Karpas-422 (cell line): ENCODE measurements at regions not wholly inside any gene's neighbourhood (a gene's known extent, or its start where the extent isn't known, plus 50 kb on each side); places are given as distances from the start of the nearest gene placed in this dataset.
"Not testable (repeated sequence)": the region's sequence is repeated elsewhere in the genome, so short reads cannot be mapped to it uniquely, and the experiment has no call there.

Source experiments
- DNase-seq: peaks from one replicate; pipeline ENCODE4 v3.0.0-alpha.2; 2015
- H2AFZ ChIP-seq: fragments of 200-600 bp; sonication (generic); 2 replicates; pipeline ENCODE4 v1.6.1; 2014; ENCODE audit warnings: antibody characterized with exemption, low read length, mixed read lengths
- H3K27ac ChIP-seq: fragments of 200-600 bp; sonication (generic); 2 replicates; pipeline ENCODE4 v1.5.1; 2014; ENCODE audit warnings: mild to moderate bottlenecking, low read length, moderate library complexity
- H3K27me3 ChIP-seq: fragments of 200-600 bp; sonication (generic); 2 replicates; pipeline ENCODE4 v1.6.1; 2014; ENCODE audit warnings: low read length, mixed read lengths
- H3K36me3 ChIP-seq: fragments of 200-600 bp; sonication (generic); 2 replicates; pipeline ENCODE4 v1.6.1; 2014; ENCODE audit warnings: low read length, mixed read lengths; ENCODE audit not compliant: insufficient read depth
- H3K4me1 ChIP-seq: fragments of 200-600 bp; sonication (generic); 2 replicates; pipeline ENCODE4 v1.6.1; 2014; ENCODE audit warnings: mild to moderate bottlenecking, low read length, mixed read lengths
- H3K4me2 ChIP-seq: fragments of 200-600 bp; sonication (generic); 2 replicates; pipeline ENCODE4 v1.6.1; 2014; ENCODE audit warnings: low read length, low read depth, mild to moderate bottlenecking; ENCODE audit not compliant: poor library complexity, severe bottlenecking
- H3K4me3 ChIP-seq: fragments of 200-600 bp; sonication (generic); 2 replicates; pipeline ENCODE4 v1.5.1; 2014; ENCODE audit warnings: mild to moderate bottlenecking, antibody characterized with exemption, low read length, mixed read lengths
- H3K79me2 ChIP-seq: fragments of 200-600 bp; sonication (generic); 2 replicates; pipeline ENCODE4 v1.6.1; 2014; ENCODE audit warnings: mild to moderate bottlenecking, low read length, mixed read lengths
- H3K9ac ChIP-seq: fragments of 200-600 bp; sonication (generic); 2 replicates; pipeline ENCODE4 v1.6.0; 2014; ENCODE audit warnings: low read length
- H3K9me2 ChIP-seq: fragments of 200-600 bp; sonication (generic), shearing (Covaris generic); replicated peaks from 2 replicates; pipeline ENCODE4 v1.6.0; 2014; ENCODE audit warnings: mild to moderate bottlenecking, low read length, moderate library complexity; ENCODE audit not compliant: insufficient read depth
- H3K9me3 ChIP-seq: fragments of 300-700, 200-600 bp; sonication (generic); 2 replicates; pipeline ENCODE4 v1.6.1; 2014; ENCODE audit warnings: low read length, mixed read lengths
- H4K20me1 ChIP-seq: fragments of 200-600 bp; sonication (generic); 2 replicates; pipeline ENCODE4 v1.6.1; 2014; ENCODE audit warnings: mild to moderate bottlenecking, antibody characterized with exemption, low read length, low read depth; ENCODE audit not compliant: insufficient read depth

DNA sequence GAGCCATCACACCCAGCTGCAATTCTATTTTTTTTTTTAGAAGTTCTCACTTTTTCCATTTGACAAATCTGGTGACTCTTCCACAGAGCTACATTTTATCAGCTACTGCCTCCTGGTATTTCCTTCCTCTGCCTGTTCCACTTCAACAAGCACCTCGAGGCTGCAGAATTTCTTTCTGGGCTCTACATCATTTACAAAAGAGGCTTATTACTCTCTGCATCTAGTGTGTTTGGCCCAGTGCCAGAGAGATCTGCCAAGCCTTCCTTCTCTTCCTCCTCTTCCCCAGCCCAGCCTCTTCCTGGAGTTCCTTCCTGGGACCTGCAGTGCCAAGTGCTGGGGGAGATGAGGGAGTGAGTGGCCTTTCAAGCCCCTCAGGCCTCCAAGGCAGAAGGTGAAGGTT is 119.6 kb upstream of the ITGA6 start:
- H3K4me1 ChIP-seq = no peaks in the 10 kb centered on the region
- H3K9me3 ChIP-seq = no peaks in the 10 kb centered on the region
- H3K36me3 ChIP-seq = no peaks in the 10 kb centered on the region
- H4K20me1 ChIP-seq = no peaks in the 10 kb centered on the region
- H3K4me2 ChIP-seq = no peak overlapping the region
- no peak overlapping the region for H3K27ac ChIP-seq
- H3K27me3 ChIP-seq = no peaks in the 10 kb centered on the region
- H3K4me3 ChIP-seq = no peak overlapping the region
- DNase-seq = no peak
- no peak overlapping the region for H3K9ac ChIP-seq
- H3K9me2 ChIP-seq = no peaks in the 10 kb centered on the region
- H2AFZ ChIP-seq = no peak overlapping the region
- no peaks in the 10 kb centered on the region for H3K79me2 ChIP-seq

DNA sequence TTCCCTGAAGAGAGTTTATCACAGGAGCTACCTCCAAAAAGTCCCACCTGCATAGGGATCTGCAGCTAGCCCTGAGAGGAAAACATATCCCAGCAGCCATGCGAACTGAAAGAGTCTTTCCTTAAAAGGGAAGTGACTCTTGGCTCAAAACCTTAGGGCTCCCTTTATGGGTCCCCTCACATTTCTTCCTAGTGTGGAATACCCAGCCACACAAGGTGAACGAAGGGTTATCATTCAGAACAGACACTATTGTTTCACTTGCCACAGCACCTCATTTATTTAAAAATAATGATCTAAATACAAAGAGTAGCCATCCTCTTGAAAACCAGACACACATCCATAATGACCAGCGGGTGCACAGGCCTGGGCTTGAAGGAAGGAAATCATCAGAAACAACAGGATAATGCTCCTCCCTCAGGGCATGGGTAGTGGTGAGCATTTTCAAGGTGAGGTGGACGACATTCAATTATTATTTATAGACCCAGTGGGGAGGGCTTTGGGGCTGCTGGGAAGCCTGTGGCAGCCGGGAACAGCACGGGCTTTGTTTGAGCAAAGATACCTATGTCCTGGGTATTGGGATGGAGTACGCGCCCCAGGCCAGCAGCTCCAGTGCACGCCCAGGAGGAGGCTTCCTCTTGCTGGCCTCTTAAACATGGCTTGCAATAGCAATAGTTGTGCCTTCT is 119.0 kb upstream of the ITGA6 start:
- DNase-seq = no peak
- Histone ChIP-seq H3K79me2 (no peaks in the 10 kb centered on the region), H4K20me1 (no peaks in the 10 kb centered on the region), H3K4me3 (no peak overlapping the region), H3K36me3 (no peaks in the 10 kb centered on the region), H3K27ac (no peak overlapping the region), H3K9ac (no peak overlapping the region), H3K27me3 (no peaks in the 10 kb centered on the region), H2AFZ (no peak overlapping the region), H3K4me2 (no peak overlapping the region), H3K9me2 (no peaks in the 10 kb centered on the region), H3K4me1 (no peaks in the 10 kb centered on the region), H3K9me3 (no peaks in the 10 kb centered on the region)

DNA sequence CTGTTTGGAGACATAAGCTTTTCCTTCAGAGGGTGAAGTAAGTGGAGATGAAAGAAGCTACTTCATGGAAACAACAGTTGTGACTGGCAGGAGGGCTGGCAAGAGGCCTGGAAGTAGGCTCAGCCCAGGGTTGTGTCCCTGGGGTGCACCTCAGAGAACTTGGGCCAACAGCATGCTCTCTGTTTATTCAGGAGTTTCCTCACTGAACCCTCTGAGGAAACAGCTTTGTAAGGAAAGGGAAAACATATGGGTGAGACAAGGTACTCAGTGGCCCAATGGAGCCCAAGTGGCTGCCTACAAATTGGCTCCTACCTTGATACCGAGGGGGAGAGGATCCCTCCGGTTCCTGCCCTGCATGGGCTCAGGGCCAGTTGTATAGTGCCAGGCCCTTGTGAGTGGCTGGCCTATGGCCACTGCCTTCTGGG is 115.5 kb upstream of the ITGA6 start:
- Histone ChIP-seq H4K20me1 (no peaks in the 10 kb centered on the region), H3K27ac (no peak overlapping the region), H3K4me3 (no peak overlapping the region), H2AFZ (no peak overlapping the region), H3K9ac (no peak overlapping the region), H3K79me2 (no peaks in the 10 kb centered on the region), H3K4me1 (no peaks in the 10 kb centered on the region), H3K36me3 (no peaks in the 10 kb centered on the region), H3K9me2 (no peaks in the 10 kb centered on the region), H3K27me3 (no peaks in the 10 kb centered on the region), H3K4me2 (no peak overlapping the region), H3K9me3 (no peaks in the 10 kb centered on the region)
- no peak for DNase-seq

DNA sequence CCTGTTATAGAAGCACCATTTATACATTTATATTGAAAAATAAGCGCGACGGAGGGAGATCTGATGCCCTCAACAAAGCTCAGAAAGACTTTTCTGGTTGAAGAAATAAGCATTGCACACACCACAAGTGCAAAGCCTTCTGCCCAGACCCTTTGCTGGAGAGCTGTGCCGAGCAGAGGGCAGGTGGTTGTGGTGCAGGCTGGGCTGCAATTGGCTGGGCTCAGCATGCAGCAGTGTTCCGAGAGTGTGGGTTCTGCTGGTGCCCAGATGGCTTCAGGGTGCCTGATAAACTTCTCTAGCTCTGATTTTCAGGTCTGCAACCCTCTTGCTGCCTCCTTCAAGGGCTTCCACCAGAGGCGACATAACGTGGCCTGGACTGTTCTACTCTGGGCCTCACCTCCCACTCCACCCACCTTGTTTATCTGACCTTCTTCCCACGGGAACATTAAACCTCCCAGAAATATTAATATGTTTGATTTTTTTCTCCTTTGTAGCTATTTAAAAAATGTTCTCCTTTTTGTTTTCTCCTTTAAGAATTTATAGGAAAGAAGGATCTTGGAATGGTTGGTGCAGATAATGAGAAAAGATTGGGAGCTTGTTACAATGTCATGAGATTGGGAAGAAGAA is 113.6 kb upstream of the ITGA6 start:
- H3K9me3 ChIP-seq = no peaks in the 10 kb centered on the region
- H3K9ac ChIP-seq = no peak overlapping the region

DNA sequence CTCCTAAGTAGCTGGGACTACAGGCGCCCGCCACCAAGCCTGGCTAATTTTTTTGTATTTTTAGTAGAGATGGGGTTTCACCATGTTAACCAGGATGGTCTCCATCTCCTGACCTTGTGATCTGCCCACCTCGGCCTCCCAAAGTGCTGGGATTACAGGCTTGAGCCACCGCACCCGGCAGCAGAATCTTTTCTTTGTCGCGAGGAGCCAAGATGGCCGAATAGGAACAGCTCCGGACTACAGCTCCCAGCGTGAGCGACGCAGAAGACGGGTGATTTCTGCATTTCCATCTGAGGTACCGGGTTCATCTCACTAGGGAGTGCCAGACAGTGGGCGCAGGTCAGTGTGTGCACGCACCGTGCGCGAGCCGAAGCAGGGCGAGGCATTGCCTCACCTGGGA is 112.3 kb upstream of the ITGA6 start:
- H3K9ac ChIP-seq, H3K27ac ChIP-seq, H3K27me3 ChIP-seq, H4K20me1 ChIP-seq, H3K9me3 ChIP-seq, H3K4me2 ChIP-seq, DNase-seq, H3K4me1 ChIP-seq, H3K9me2 ChIP-seq, H3K79me2 ChIP-seq, H3K36me3 ChIP-seq, H3K4me3 ChIP-seq, H2AFZ ChIP-seq: not testable (repeated sequence)

More for the DNA sequence above, 113.6 kb upstream of the ITGA6 start:
- no peaks in the 10 kb centered on the region for H3K27me3 ChIP-seq
- H3K36me3 ChIP-seq = no peaks in the 10 kb centered on the region
- no peak for DNase-seq
- H3K4me3 ChIP-seq = no peak overlapping the region
- H3K79me2 ChIP-seq = no peaks in the 10 kb centered on the region
- H4K20me1 ChIP-seq = no peaks in the 10 kb centered on the region
- no peak overlapping the region for H3K4me2 ChIP-seq
- no peaks in the 10 kb centered on the region for H3K9me2 ChIP-seq
- H3K27ac ChIP-seq = no peak overlapping the region
- no peak overlapping the region for H2AFZ ChIP-seq
- H3K4me1 ChIP-seq = no peaks in the 10 kb centered on the region

DNA sequence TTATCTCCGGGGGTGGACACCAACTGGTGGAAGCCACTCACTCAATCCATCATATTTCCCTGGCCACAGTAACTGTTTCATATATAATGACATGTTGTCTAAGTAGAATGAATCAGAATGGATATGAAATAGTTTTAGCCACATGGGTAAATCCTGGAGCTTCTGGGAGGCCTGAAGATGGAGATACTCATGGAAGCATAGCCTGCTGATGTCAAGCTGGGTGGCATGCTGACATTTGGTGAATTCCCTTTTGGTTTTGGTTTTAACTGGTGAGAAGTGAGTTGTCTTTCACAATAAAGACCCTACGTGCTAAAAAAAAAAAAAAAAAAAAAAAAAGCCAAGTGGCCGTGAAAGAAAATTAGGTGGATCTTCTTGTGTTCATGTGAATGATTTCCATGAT is 105.3 kb upstream of the ITGA6 start:
- Histone ChIP-seq H2AFZ (no peak overlapping the region), H3K36me3 (no peaks in the 10 kb centered on the region), H3K27ac (no peak overlapping the region), H3K4me1 (no peaks in the 10 kb centered on the region), H3K9me3 (no peaks in the 10 kb centered on the region), H3K79me2 (no peaks in the 10 kb centered on the region), H3K27me3 (no peaks in the 10 kb centered on the region), H4K20me1 (no peaks in the 10 kb centered on the region), H3K4me2 (no peak overlapping the region), H3K9me2 (no peaks in the 10 kb centered on the region), H3K9ac (no peak overlapping the region), H3K4me3 (no peak overlapping the region)
- DNase-seq = no peak

DNA sequence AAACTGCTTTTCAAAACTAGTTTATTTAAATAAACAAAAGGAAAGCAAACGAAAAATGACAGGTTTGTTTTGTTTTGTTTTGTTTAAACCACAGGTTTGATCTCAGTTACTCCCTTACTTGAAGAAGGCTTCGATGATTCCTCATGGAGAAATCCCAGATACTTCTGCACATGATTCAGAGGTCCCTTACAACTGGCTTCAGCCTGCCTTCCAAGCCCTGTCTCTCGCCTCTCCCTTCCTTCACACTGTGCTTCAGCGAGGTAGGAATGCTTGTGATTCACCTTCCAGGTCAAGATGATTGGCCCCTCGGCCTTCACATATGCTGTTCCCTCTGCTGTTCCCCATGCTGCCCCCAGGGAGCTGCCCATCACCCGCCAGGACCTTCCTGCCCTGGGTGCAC is 104.1 kb upstream of the ITGA6 start:
- H4K20me1 ChIP-seq = no peaks in the 10 kb centered on the region
- H3K9me2 ChIP-seq = no peaks in the 10 kb centered on the region
- no peak overlapping the region for H3K9ac ChIP-seq
- no peaks in the 10 kb centered on the region for H3K9me3 ChIP-seq
- H3K27me3 ChIP-seq = no peaks in the 10 kb centered on the region
- no peak overlapping the region for H3K4me2 ChIP-seq
- H3K36me3 ChIP-seq = no peaks in the 10 kb centered on the region
- H3K27ac ChIP-seq = no peak overlapping the region
- H2AFZ ChIP-seq = no peak overlapping the region
- H3K4me3 ChIP-seq = no peak overlapping the region
- no peak for DNase-seq
- no peaks in the 10 kb centered on the region for H3K79me2 ChIP-seq
- no peaks in the 10 kb centered on the region for H3K4me1 ChIP-seq

DNA sequence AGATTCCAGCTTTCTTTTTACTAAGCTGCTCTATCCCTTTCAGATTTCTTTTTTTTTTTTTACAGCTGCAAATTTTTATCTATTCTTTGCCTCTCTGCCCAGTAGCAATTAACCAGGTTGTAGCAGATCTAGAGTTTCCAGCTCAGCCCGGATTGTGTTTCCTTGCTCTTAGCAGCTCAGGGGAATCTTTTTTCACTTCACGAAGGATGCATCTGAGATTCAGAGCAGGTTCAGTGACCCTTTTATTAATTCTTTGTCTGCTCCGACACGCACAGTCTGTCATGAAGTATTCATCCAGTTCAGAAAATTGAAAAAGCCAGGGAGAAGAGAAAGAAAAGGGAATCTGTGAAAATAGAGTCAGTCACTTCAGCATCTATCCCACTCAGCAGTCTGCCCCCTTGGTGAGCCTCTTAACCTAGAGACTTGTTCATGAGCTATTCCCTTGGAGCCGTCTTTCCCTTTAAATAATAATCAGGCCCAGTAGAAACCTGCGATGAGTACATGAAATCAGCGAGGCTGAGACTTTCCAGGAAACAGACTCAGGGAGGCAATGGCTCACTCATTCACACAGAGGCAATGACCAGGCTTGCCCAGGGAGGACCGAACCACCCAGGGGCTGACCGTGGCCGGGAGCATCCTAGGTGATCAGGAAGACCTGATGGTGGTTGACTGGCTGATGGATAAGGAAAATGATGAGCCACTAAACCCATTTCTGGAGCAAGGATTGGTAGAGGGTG is 103.4 kb upstream of the ITGA6 start:
- Histone ChIP-seq H3K9me2 (no peaks in the 10 kb centered on the region), H3K9ac (no peak overlapping the region), H3K9me3 (no peaks in the 10 kb centered on the region), H3K4me2 (no peak overlapping the region), H4K20me1 (no peaks in the 10 kb centered on the region), H3K79me2 (no peaks in the 10 kb centered on the region), H2AFZ (no peak overlapping the region), H3K4me1 (no peaks in the 10 kb centered on the region), H3K27me3 (no peaks in the 10 kb centered on the region), H3K27ac (no peak overlapping the region), H3K4me3 (no peak overlapping the region), H3K36me3 (no peaks in the 10 kb centered on the region)
- no peak for DNase-seq
